CD4-positive, alpha-beta T cell treated with Interleukin-12 subunit alpha and Interleukin-12 subunit beta, for 1 hour (primary cell): ENCODE measurements at regions not wholly inside any gene's neighbourhood (a gene's known extent, or its start where the extent isn't known, plus 50 kb on each side); places are given as distances from the start of the nearest gene placed in this dataset.

Experiments used
- DNase-seq: peaks from one replicate; pipeline ENCODE4 v3.0.0-alpha.2; 2020

DNA sequence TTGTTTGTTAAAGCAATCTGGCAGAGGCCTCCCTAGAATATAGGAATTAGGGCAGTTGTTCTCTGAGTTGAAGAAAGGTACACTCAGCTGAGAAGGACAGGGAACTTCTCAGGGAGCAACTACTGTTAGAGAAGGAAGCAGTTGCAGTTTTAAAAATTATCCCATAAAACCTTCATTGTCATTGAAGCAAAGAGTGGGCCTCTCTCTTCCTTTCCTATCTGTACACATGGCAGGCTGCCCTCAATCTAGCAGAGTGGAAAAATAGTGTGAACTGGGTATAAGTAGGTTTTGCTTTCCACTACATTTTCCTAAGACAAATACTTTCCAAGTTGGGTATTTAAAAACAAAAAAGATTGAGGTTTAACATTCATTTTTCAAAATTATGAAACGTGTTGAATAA is 236.7 kb upstream of the KLF14 start:
- DNase-seq = no peak

GRCh38 chr7:130971297-130971696 is 237.3 kb upstream of the KLF14 start:
- DNase-seq = peak; percentile 51

- no peak for DNase-seq
These were observed 238.2 kb upstream of the KLF14 start for GRCh38 chr7:130972201-130972600.

- DNase-seq = no peak
These were observed 239.6 kb upstream of the KLF14 start for GRCh38 chr7:130973637-130974036.

- DNase-seq = no peak
These were observed 240.2 kb upstream of the KLF14 start for GRCh38 chr7:130974169-130974568.

GRCh38 chr7:130974794-130975193 is 240.8 kb upstream of the KLF14 start:
- DNase-seq = no peak

GRCh38 chr7:130975731-130976130 is 241.7 kb upstream of the KLF14 start:
- DNase-seq = no peak

GRCh38 chr7:130982160-130982638 is 248.2 kb upstream of the KLF14 start:
- peak; percentile 76 for DNase-seq

GRCh38 chr7:130982651-130983050 is 248.6 kb upstream of the KLF14 start:
- DNase-seq = no peak

- no peak for DNase-seq
These were observed 251.4 kb upstream of the KLF14 start for GRCh38 chr7:130985361-130985760.

- peak; percentile 76 for DNase-seq
These were observed 252.3 kb upstream of the KLF14 start for GRCh38 chr7:130986261-130986690.

DNA sequence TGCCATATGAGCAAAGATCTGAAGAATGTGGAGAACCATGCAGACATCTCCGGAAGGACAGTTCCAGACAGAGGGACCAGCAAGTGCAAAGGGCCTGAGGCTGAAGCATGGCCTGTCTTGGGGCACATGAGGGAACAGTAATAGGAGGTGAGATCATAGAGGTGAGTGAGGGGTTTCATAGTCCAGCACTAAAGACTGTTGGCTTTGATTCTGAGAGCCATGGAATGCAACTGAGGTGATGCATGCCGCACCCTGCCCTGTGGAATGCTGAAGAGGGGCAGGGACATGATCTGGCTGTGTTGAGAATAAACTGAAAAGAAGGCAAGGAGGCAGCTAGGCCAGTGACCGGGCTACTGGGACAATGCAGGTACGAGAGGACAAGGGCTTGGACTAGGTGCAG is 253.1 kb upstream of the KLF14 start:
- no peak for DNase-seq

DNA sequence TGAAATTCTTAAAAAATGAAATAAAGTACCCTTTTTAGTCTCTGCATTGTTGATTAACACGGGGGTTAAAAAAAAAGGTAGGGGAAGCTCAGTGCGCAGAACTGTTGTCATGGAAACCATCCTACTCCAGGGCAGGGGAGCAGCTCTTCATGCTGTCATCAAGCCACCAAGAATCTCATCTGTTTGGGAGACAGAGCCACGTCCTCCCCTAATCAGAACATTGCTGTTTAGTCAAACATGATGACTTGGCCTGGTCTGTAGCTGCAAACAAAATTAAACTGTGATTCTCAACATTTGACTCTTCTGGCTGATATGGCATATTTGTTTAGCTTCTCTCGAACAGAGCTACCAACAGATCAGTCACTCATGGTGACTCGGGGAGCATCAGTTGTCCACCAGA is 254.4 kb upstream of the KLF14 start:
- peak; percentile 82 for DNase-seq

DNA sequence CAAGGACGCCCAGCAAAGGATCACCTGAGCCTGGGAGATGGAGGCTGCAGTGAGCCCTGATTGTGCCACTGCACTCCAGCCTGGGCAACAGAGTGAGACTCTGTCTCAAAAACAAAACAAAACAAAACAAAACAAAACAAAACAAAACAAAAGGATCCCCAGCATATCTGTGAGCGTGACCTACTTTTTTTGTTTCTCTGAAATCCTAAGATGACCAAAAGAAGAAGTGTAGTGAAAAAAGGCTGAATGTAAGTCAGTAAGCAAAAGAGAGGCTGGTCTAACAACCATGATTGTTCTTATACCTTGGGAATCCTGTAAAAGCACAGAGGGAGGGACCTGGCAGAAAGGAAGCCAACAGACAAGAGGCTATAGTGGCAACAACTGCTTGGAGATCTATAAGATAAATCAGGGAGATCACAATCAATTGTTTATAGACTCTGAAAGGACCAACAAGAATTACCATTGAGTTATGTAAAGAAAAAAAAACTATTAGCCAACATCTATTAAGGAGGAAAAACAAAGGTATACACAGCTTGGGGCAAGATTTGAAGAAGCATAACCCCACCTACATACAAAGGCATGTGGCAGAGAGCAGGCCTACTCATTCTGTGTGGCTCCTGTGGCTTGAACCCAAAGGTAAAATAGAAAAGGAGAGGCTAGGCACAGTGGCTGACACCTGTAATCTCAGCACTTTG is 255.2 kb upstream of the KLF14 start:
- peak; percentile 66 for DNase-seq

DNA sequence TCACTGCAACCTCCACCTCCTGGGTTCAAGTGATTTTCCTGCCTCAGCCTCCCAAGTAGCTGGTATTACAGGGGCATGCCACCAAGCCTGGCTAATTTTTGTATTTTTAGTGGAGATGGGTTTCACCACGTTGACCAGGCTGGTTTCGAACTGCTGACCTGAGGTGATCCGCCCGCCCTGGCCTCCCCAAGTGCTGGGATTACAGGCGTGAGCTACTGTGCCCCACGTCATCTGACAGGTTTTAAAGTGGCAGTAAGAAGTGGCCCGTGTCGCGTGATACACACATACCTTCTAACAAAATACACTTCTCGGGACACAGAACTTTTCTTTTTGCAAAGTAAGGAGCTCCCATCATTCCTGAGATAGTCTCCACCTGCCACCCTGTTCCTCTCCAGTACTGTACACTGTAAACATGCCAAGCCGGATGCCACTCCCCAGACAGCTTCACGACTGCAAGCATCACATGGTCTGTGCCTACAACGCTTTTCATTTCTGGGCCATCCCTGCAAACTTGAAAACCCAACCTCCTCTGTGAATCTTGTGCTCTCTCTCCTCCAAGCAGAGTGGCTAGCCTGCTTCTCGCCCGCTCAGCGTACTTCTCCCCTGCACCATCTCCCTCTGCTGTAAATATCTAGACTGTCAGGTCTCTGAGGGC is 256.3 kb upstream of the KLF14 start:
- DNase-seq = peak; percentile 77

DNA sequence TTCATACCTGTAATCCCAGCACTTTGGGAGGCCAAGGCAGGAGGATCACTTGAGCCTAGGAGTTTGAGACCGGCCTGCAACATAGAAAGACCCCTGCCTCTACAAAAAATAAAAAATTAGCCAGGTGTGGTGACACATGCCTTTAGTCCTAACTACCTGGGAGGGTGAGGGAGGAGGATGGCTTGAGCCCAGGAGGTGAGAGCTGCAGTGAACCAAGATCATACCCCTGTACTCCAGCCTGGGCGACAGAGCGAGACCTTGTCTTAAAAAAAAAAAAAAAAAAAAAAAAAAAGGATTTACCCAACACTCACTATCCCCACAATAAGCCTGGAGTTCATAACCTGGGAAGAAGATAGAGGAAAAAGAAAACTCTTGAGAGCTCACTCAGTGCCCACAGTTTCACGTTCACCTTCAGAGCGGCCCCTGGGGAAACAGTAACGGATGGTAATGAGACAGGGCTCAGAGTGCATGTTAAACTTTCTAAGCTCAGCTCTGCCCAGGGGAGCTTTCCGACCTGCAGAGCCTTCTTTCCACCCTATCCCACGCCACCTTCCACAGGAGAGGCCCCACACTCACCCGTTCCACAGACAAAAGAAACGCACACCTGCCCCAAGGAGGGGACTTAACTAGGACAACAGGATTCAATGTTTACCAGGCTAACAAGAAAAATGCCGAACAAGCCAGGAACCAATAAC is 259.8 kb upstream of the KLF14 start:
- no peak for DNase-seq

DNA sequence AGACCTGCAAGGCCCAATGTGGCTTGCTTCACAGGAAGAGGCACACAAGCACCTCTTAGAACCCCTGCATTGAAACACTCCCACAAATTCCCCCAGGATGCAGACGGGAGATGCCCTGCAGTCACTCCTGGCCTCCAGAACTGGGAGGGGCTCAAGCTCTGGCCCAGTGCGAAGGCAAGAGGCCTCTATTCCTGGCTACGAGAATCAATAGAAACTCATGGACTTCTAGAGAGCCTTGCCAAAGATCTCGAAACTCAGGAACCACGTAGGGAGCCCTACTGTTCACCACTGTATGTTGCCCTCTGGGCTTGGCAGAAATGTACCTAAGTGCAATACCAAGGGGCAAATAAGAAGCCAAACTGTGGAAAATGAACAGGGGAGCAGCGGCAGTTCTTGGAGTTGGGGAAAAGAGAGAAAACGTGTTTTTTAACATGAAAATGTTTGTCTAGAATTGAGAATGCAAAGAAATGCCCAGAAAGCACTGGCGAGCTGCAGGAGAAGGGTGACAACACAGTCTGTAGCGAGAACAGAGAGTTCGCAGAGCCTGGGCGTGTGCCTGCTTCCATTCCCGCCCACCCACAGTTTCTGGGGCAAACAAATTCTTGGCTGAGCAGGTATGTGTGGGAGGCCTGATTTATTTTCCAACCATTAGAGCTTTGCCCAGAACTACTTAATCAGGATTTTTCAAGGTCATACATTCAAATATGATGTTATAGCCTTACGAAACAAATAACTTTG is 260.5 kb upstream of the KLF14 start:
- no peak for DNase-seq

GRCh38 chr7:130995252-130996081 is 261.5 kb upstream of the KLF14 start:
- DNase-seq = no peak

- no peak for DNase-seq
These were observed 262.3 kb upstream of the KLF14 start for GRCh38 chr7:130996205-130996832.

GRCh38 chr7:130996833-130997231 is 262.8 kb upstream of the KLF14 start:
- DNase-seq = peak; percentile 44

GRCh38 chr7:130998993-130999602 is 265.1 kb upstream of the KLF14 start:
- no peak for DNase-seq
